Epithelial cell of proximal tubule (primary cell): ENCODE measurements at regions not wholly inside any gene's neighbourhood (a gene's known extent, or its start where the extent isn't known, plus 50 kb on each side); places are given as distances from the start of the nearest gene placed in this dataset.

Source experiments
- DNase-seq: peaks from one replicate; pipeline ENCODE4 v3.0.0-alpha.2; 2011; ENCODE audit warnings: low read depth
- H3K4me3 ChIP-seq: 2 replicates; pipeline ENCODE4 v1.5.1; 2011; ENCODE audit warnings: low read depth, mild to moderate bottlenecking, low read length
- CTCF ChIP-seq: conservative IDR thresholded peaks from 2 replicates; pipeline ENCODE4 v1.5.1; 2012; ENCODE audit warnings: low read depth, mild to moderate bottlenecking, low read length

- no peak overlapping the region for H3K4me3 ChIP-seq
- DNase-seq, result no peak
- no peak for TF ChIP-seq CTCF
These were observed 560.5 kb upstream of the MEF2C start for GRCh38 chr5:89443508-89443907.

- no peak overlapping the region for H3K4me3 ChIP-seq
- DNase-seq, result no peak
- no peak for TF ChIP-seq CTCF
These were observed 559.0 kb upstream of the MEF2C start for GRCh38 chr5:89441965-89442364.

GRCh38 chr5:89440670-89441069 is 557.7 kb upstream of the MEF2C start:
- TF ChIP-seq CTCF, result no peak
- H3K4me3 ChIP-seq, result no peak overlapping the region
- no peak for DNase-seq

GRCh38 chr5:89437450-89438435 is 554.8 kb upstream of the MEF2C start:
- no peak overlapping the region for H3K4me3 ChIP-seq
- no peak for TF ChIP-seq CTCF
- DNase-seq, result no peak

GRCh38 chr5:89436464-89436863 is 553.5 kb upstream of the MEF2C start:
- no peak for DNase-seq
- no peak for TF ChIP-seq CTCF
- no peak overlapping the region for H3K4me3 ChIP-seq

GRCh38 chr5:89435347-89435746 is 552.4 kb upstream of the MEF2C start:
- no peak for TF ChIP-seq CTCF
- H3K4me3 ChIP-seq, result no peak overlapping the region
- no peak for DNase-seq

- DNase-seq, result no peak
- H3K4me3 ChIP-seq, result no peak overlapping the region
- no peak for TF ChIP-seq CTCF
These were observed 545.6 kb upstream of the MEF2C start for GRCh38 chr5:89428624-89429023.
